SKM-1 treated with dmso at 0.1 percent for 144 hours (cell line): ENCODE measurements at regions not wholly inside any gene's neighbourhood (a gene's known extent, or its start where the extent isn't known, plus 50 kb on each side); places are given as distances from the start of the nearest gene placed in this dataset.
"Not testable (repeated sequence)": the region's sequence is repeated elsewhere in the genome, so short reads cannot be mapped to it uniquely, and the experiment has no call there.

Experiments used
- DNase-seq: peaks from one replicate; lab custom pipeline; 2025; ENCODE audit not compliant: unreplicated experiment; lab: John Stamatoyannopoulos, UW

GRCh38 chr7:47191316-47191715 is 390.6 kb downstream of the TNS3 start:
- no peak for DNase-seq

GRCh38 chr7:47190462-47190861 is 391.4 kb downstream of the TNS3 start:
- DNase-seq, result no peak

GRCh38 chr7:47188653-47189315 is 393.1 kb downstream of the TNS3 start:
- DNase-seq, result no peak

- no peak for DNase-seq
Observed at GRCh38 chr7:47188136-47188535, 393.8 kb downstream of the TNS3 start.

GRCh38 chr7:47186316-47186715 is 395.6 kb downstream of the TNS3 start:
- DNase-seq, result peak; percentile 55

GRCh38 chr7:47185839-47186238 is 396.1 kb downstream of the TNS3 start:
- no peak for DNase-seq

GRCh38 chr7:47185170-47185569 is 396.7 kb downstream of the TNS3 start:
- no peak for DNase-seq

GRCh38 chr7:47183862-47184590 is 397.9 kb downstream of the TNS3 start:
- DNase-seq, result no peak

- DNase-seq, result no peak
Observed at GRCh38 chr7:47181746-47182361, 400.1 kb downstream of the TNS3 start.

- DNase-seq, result no peak
Observed at GRCh38 chr7:47180516-47180826, 401.4 kb downstream of the TNS3 start.

GRCh38 chr7:47179812-47180515 is 401.9 kb downstream of the TNS3 start:
- DNase-seq, result no peak

- DNase-seq, result not testable (repeated sequence)
Observed at GRCh38 chr7:47172602-47173539, 409.0 kb downstream of the TNS3 start.

- no peak for DNase-seq
Observed at GRCh38 chr7:47170516-47170915, 411.4 kb downstream of the TNS3 start.

GRCh38 chr7:47154791-47155190 is 427.1 kb downstream of the TNS3 start:
- no peak for DNase-seq

GRCh38 chr7:47153576-47153975 is 428.3 kb downstream of the TNS3 start:
- DNase-seq, result no peak

GRCh38 chr7:47153058-47153457 is 428.9 kb downstream of the TNS3 start:
- DNase-seq, result no peak

GRCh38 chr7:47152307-47152706 is 429.6 kb downstream of the TNS3 start:
- no peak for DNase-seq

- DNase-seq, result no peak
Observed at GRCh38 chr7:47150497-47151260, 431.2 kb downstream of the TNS3 start.

GRCh38 chr7:47149971-47150370 is 431.9 kb downstream of the TNS3 start:
- DNase-seq, result no peak
